SU-DHL-6 (cell line): ENCODE measurements at regions not wholly inside any gene's neighbourhood (a gene's known extent, or its start where the extent isn't known, plus 50 kb on each side); places are given as distances from the start of the nearest gene placed in this dataset.

Experiments used
- H2AFZ ChIP-seq: fragments of 200-600 bp; sonication (generic); 2 replicates; pipeline ENCODE4 v1.6.1; 2014; ENCODE audit warnings: low read depth, mild to moderate bottlenecking, moderate library complexity, mixed read lengths, antibody characterized with exemption, low read length; ENCODE audit not compliant: severe bottlenecking
- H3F3A ChIP-seq: fragments of 200-600 bp; shearing (Covaris generic); 2 replicates; pipeline ENCODE4 v1.6.0; 2016; ENCODE audit warnings: antibody characterized with exemption, mild to moderate bottlenecking; ENCODE audit not compliant: insufficient read depth
- H3K27ac ChIP-seq: fragments of 200-600 bp; sonication (generic); 2 replicates; pipeline ENCODE4 v1.5.1; 2016; ENCODE audit warnings: low read depth, mild to moderate bottlenecking, low read length, moderate library complexity, mixed read lengths
- H3K27me3 ChIP-seq: fragments of 200-600 bp; sonication (generic), shearing (Covaris generic); 2 replicates; pipeline ENCODE4 v1.6.0; 2014; ENCODE audit warnings: mild to moderate bottlenecking, low read length
- H3K36me3 ChIP-seq: fragments of 200-600 bp; sonication (generic); 2 replicates; pipeline ENCODE4 v1.6.1; 2014; ENCODE audit warnings: mild to moderate bottlenecking, low read length, mixed read lengths
- H3K4me2 ChIP-seq: fragments of 300-600, 200-600 bp; shearing (Covaris generic), sonication (generic); 2 replicates; pipeline ENCODE4 v1.6.0; 2014; ENCODE audit warnings: low read length, low read depth, mild to moderate bottlenecking; ENCODE audit not compliant: poor library complexity, severe bottlenecking
- H3K4me3 ChIP-seq: fragments of 200-600 bp; sonication (generic); 2 replicates; pipeline ENCODE4 v1.5.1; 2014; ENCODE audit warnings: antibody characterized with exemption, low read length, mild to moderate bottlenecking, mixed read lengths; ENCODE audit not compliant: insufficient read depth, poor library complexity, severe bottlenecking
- H3K79me2 ChIP-seq: fragments of 200-600 bp; sonication (generic); 2 replicates; pipeline ENCODE4 v1.6.1; 2014; ENCODE audit warnings: mild to moderate bottlenecking, low read length, moderate library complexity; ENCODE audit not compliant: insufficient read depth
- H3K9ac ChIP-seq: fragments of 200-600 bp; sonication (generic); 2 replicates; pipeline ENCODE4 v1.7.0; 2014; ENCODE audit warnings: mild to moderate bottlenecking, low read length
- H3K9me2 ChIP-seq: fragments of 200-600 bp; sonication (generic); replicated peaks from 2 replicates; pipeline ENCODE4 v1.6.1; 2014; ENCODE audit warnings: low read length; ENCODE audit not compliant: insufficient read depth
- H3K9me3 ChIP-seq: fragments of 200-600 bp; sonication (generic); 2 replicates; pipeline ENCODE4 v1.6.1; 2014; ENCODE audit warnings: low read length, mixed read lengths; ENCODE audit not compliant: insufficient read depth
- H4K20me1 ChIP-seq: fragments of 200-600 bp; sonication (generic); 2 replicates; pipeline ENCODE4 v1.6.1; 2014; ENCODE audit warnings: low read depth, mild to moderate bottlenecking, antibody characterized with exemption, low read length, moderate library complexity, mixed read lengths
- EZH2phosphoT487 ChIP-seq: fragments of 200-600 bp; sonication (generic), shearing (Covaris generic); conservative IDR thresholded peaks from 2 replicates; pipeline ENCODE4 v1.6.1; 2018; ENCODE audit warnings: mild to moderate bottlenecking, antibody characterized with exemption, low read length, moderate library complexity, mixed read lengths
- TF ChIP-seq, protein P1 (sequence below): fragments of 200-600 bp; sonication (generic); IDR thresholded peaks from one replicate; pipeline ENCODE4 v1.5.1; 2017; ENCODE audit warnings: antibody characterized with exemption, mild to moderate bottlenecking, low read length, moderate library complexity; ENCODE audit not compliant: insufficient read depth, poor library complexity, severe bottlenecking

DNA sequence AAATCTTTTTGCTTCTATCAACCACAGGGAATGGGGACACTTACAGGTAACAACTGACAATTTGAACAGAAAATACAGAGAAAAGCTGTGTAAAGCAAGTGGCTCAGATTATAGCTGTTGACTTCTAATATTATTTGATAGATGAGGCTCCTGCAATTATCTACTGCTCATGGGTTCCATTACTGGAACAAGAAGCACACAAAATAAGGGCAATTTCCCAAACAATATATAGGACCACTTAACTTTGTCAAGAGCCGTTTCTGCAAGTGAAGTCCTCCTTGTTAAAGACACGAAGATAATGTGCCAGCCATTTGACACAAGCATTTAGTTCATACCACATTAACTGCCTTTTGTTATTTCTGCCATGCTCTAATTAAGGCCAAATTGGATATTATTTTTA lies 315.5 kb upstream of the ARID1B start:
- Histone ChIP-seq H3K4me2 (no peak overlapping the region), H3K27me3 (no peaks in the 10 kb centered on the region), H3F3A (no peaks in the 10 kb centered on the region), H3K9me3 (no peaks in the 10 kb centered on the region), H3K79me2 (no peaks in the 10 kb centered on the region), H3K9ac (no peak overlapping the region), H4K20me1 (no peaks in the 10 kb centered on the region), H2AFZ (no peak overlapping the region), H3K4me3 (no peak overlapping the region), H3K9me2 (no peaks in the 10 kb centered on the region), H3K36me3 (no peaks in the 10 kb centered on the region), H3K27ac (no peak overlapping the region)
- TF ChIP-seq, protein P1, sequence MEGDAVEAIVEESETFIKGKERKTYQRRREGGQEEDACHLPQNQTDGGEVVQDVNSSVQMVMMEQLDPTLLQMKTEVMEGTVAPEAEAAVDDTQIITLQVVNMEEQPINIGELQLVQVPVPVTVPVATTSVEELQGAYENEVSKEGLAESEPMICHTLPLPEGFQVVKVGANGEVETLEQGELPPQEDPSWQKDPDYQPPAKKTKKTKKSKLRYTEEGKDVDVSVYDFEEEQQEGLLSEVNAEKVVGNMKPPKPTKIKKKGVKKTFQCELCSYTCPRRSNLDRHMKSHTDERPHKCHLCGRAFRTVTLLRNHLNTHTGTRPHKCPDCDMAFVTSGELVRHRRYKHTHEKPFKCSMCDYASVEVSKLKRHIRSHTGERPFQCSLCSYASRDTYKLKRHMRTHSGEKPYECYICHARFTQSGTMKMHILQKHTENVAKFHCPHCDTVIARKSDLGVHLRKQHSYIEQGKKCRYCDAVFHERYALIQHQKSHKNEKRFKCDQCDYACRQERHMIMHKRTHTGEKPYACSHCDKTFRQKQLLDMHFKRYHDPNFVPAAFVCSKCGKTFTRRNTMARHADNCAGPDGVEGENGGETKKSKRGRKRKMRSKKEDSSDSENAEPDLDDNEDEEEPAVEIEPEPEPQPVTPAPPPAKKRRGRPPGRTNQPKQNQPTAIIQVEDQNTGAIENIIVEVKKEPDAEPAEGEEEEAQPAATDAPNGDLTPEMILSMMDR, result no peak
- TF ChIP-seq EZH2phosphoT487, result no peak

- no peaks in the 10 kb centered on the region for H3K27me3 ChIP-seq
- no peak for TF ChIP-seq EZH2phosphoT487
- TF ChIP-seq, protein P1, result no peak
Observed at GRCh38 chr6:156457601-156458000, 319.6 kb upstream of the ARID1B start.

GRCh38 chr6:156455847-156456246 lies 321.3 kb upstream of the ARID1B start:
- no peak overlapping the region for H3K4me3 ChIP-seq
- no peaks in the 10 kb centered on the region for H3K27me3 ChIP-seq

More at GRCh38 chr6:156457601-156458000, 319.6 kb upstream of the ARID1B start:
- no peak overlapping the region for H3K27ac ChIP-seq
- H3K4me2 ChIP-seq, result no peak overlapping the region
- H3K4me3 ChIP-seq, result no peak overlapping the region
- H2AFZ ChIP-seq, result no peak overlapping the region
- H3K9me2 ChIP-seq, result no peaks in the 10 kb centered on the region
- H3F3A ChIP-seq, result no peaks in the 10 kb centered on the region
- no peak overlapping the region for H3K9ac ChIP-seq
- H3K79me2 ChIP-seq, result no peaks in the 10 kb centered on the region
- H3K9me3 ChIP-seq, result no peaks in the 10 kb centered on the region
- H3K36me3 ChIP-seq, result no peaks in the 10 kb centered on the region
- H4K20me1 ChIP-seq, result no peaks in the 10 kb centered on the region

More at GRCh38 chr6:156455847-156456246, 321.3 kb upstream of the ARID1B start:
- no peaks in the 10 kb centered on the region for H3K36me3 ChIP-seq
- H3K9ac ChIP-seq, result no peak overlapping the region
- no peak overlapping the region for H2AFZ ChIP-seq
- no peaks in the 10 kb centered on the region for H3K79me2 ChIP-seq
- H4K20me1 ChIP-seq, result no peaks in the 10 kb centered on the region
- H3K27ac ChIP-seq, result no peak overlapping the region
- no peaks in the 10 kb centered on the region for H3K9me2 ChIP-seq
- TF ChIP-seq, protein P1, result no peak
- H3K4me2 ChIP-seq, result no peak overlapping the region
- no peaks in the 10 kb centered on the region for H3F3A ChIP-seq
- no peaks in the 10 kb centered on the region for H3K9me3 ChIP-seq
